ENCODE measurements at regions not wholly inside any gene's neighbourhood (a gene's known extent, or its start where the extent isn't known, plus 50 kb on each side); places are given as distances from the start of the nearest gene placed in this dataset.
"Not testable (repeated sequence)": the region's sequence is repeated elsewhere in the genome, so short reads cannot be mapped to it uniquely, and the experiment has no call there.

GRCh38 chr1:229888157-229888556 lies 178.9 kb upstream of the GALNT2 start:
- no peak for DNase-seq

GRCh38 chr1:229888561-229889001 lies 178.5 kb upstream of the GALNT2 start:
- no peak for DNase-seq

- no peak for DNase-seq
These were observed 178.0 kb upstream of the GALNT2 start for GRCh38 chr1:229889031-229889517.

- DNase-seq, result no peak
These were observed 175.8 kb upstream of the GALNT2 start for GRCh38 chr1:229891227-229891626.

- no peak for DNase-seq
These were observed 174.4 kb upstream of the GALNT2 start for GRCh38 chr1:229892515-229893117.

GRCh38 chr1:229893762-229894444 lies 173.1 kb upstream of the GALNT2 start:
- DNase-seq, result no peak

- DNase-seq, result no peak
These were observed 172.5 kb upstream of the GALNT2 start for GRCh38 chr1:229894532-229894931.

- DNase-seq, result no peak
These were observed 171.4 kb upstream of the GALNT2 start for GRCh38 chr1:229895605-229896004.

GRCh38 chr1:229896306-229896705 lies 170.7 kb upstream of the GALNT2 start:
- no peak for DNase-seq

- DNase-seq, result no peak
These were observed 170.2 kb upstream of the GALNT2 start for GRCh38 chr1:229896861-229897260.

GRCh38 chr1:229897501-229897900 lies 169.5 kb upstream of the GALNT2 start:
- DNase-seq, result no peak

GRCh38 chr1:229900220-229900619 lies 166.8 kb upstream of the GALNT2 start:
- no peak for DNase-seq

- no peak for DNase-seq
These were observed 161.9 kb upstream of the GALNT2 start for GRCh38 chr1:229905031-229905545.

GRCh38 chr1:229905652-229906051 lies 161.4 kb upstream of the GALNT2 start:
- DNase-seq, result no peak

- DNase-seq, result no peak
These were observed 159.0 kb upstream of the GALNT2 start for GRCh38 chr1:229907884-229908638.

GRCh38 chr1:229908689-229909088 lies 158.3 kb upstream of the GALNT2 start:
- DNase-seq, result no peak

GRCh38 chr1:229913489-229913888 lies 153.5 kb upstream of the GALNT2 start:
- no peak for DNase-seq

- not testable (repeated sequence) for DNase-seq
These were observed 147.6 kb upstream of the GALNT2 start for GRCh38 chr1:229919488-229919887.

GRCh38 chr1:229920683-229921082 lies 146.4 kb upstream of the GALNT2 start:
- DNase-seq, result no peak

- DNase-seq, result no peak
These were observed 144.8 kb upstream of the GALNT2 start for GRCh38 chr1:229922249-229922648.

GRCh38 chr1:229924639-229925038 lies 142.4 kb upstream of the GALNT2 start:
- no peak for DNase-seq

GRCh38 chr1:229928767-229929166 lies 138.3 kb upstream of the GALNT2 start:
- DNase-seq, result no peak

GRCh38 chr1:229931751-229932150 lies 135.3 kb upstream of the GALNT2 start:
- not testable (repeated sequence) for DNase-seq

GRCh38 chr1:229935157-229935556 lies 131.9 kb upstream of the GALNT2 start:
- DNase-seq, result not testable (repeated sequence)
